Activated CD4-positive, alpha-beta memory T cell treated with anti-CD3 and anti-CD28 coated beads for 36 hours (primary cell): ENCODE measurements at regions not wholly inside any gene's neighbourhood (a gene's known extent, or its start where the extent isn't known, plus 50 kb on each side); places are given as distances from the start of the nearest gene placed in this dataset.
"Not testable (repeated sequence)": the region's sequence is repeated elsewhere in the genome, so short reads cannot be mapped to it uniquely, and the experiment has no call there.

Source experiments
- CTCF ChIA-PET: fragments of 350-600 bp; sonication (Branson Sonifier 250); formaldehyde crosslinking; loops from one replicate; lab custom pipeline; 2021; ENCODE audit warnings: antibody characterized with exemption, inconsistent platforms; lab: Charles Lee
- POLR2A ChIA-PET: fragments of 350-600 bp; sonication (Branson Sonifier 250); formaldehyde crosslinking; loops from one replicate; lab custom pipeline; 2021; ENCODE audit warnings: antibody characterized with exemption; lab: Charles Lee
- DNase-seq: peaks from one replicate; pipeline ENCODE4 v3.0.0-alpha.2; 2020
- H3K27ac Mint-ChIP-seq: one replicate; pipeline ENCODE4 v1.8.0; 2021; ENCODE audit warnings: mixed read lengths
- H3K27me3 Mint-ChIP-seq: one replicate; pipeline ENCODE4 v1.8.0; 2021; ENCODE audit warnings: mixed read lengths
- H3K36me3 Mint-ChIP-seq: one replicate; pipeline ENCODE4 v1.8.0; 2021; ENCODE audit warnings: mixed read lengths
- H3K4me1 Mint-ChIP-seq: one replicate; pipeline ENCODE4 v1.8.0; 2021; ENCODE audit warnings: low read depth, mixed read lengths
- H3K4me3 Mint-ChIP-seq: one replicate; pipeline ENCODE4 v1.8.0; 2021; ENCODE audit warnings: mild to moderate bottlenecking, mixed read lengths
- H3K9me3 Mint-ChIP-seq: one replicate; pipeline ENCODE4 v1.8.0; 2021; ENCODE audit warnings: mixed read lengths
- intact Hi-C: fragments of 100-400 bp; cut with micrococcal nuclease; formaldehyde crosslinking; loops from one replicate; pipeline ENCODE4 v1.15.1; 2023

DNA sequence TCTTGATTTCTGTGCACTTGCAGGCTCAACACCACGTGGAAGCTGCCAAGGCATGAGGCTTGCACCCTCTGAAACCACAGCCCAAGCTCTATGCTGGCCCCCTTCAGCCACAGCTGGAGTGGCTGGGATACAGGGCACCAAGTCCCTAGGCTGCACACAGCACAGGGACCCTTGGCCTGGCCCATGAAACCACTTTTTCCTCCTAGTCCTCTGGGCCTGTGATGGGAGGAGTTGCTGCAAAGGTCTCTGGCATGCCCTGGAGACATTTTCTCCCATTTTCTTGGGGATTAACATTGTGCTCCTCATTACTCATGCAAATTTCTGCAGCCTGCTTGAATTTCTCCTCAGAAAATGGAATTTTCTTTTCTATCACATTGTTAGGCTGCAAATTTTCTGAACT is 629.8 kb upstream of the NR2F2 start:
- H3K36me3 Mint-ChIP-seq = peaks cover 12% of the 10 kb centered on the region
- intact Hi-C loops, H3K27me3 Mint-ChIP-seq, POLR2A ChIA-PET, DNase-seq, H3K4me3 Mint-ChIP-seq, H3K4me1 Mint-ChIP-seq, CTCF ChIA-PET, H3K27ac Mint-ChIP-seq: not testable (repeated sequence)
- H3K9me3 Mint-ChIP-seq = peaks cover 42% of the 10 kb centered on the region

DNA sequence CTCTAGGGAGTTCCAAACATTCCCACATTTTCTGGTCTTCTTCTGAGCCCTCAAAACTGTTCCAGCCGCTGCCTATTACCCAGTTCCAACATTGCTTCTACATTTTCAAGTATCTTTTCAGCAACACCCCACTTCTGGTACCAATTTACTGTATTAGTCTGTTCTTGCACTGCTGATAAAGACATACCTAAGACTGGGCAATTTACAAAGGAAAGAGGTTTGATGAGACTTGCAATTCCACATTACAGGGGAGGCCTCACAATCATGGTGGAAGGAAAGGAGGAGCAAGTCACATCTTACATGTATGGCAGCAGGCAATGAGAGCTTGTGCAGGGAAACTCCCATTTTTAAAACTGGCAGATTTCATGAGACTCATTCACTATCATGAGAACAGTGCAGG is 629.1 kb upstream of the NR2F2 start:
- no peak overlapping the region for H3K27ac Mint-ChIP-seq
- intact Hi-C loops = no loop called here
- H3K4me1 Mint-ChIP-seq = no peaks in the 10 kb centered on the region
- H3K4me3 Mint-ChIP-seq = no peak overlapping the region
- H3K36me3 Mint-ChIP-seq = peaks cover 12% of the 10 kb centered on the region
- POLR2A ChIA-PET = no interaction called here
- CTCF ChIA-PET = no interaction called here
- DNase-seq = no peak
- H3K27me3 Mint-ChIP-seq = peaks cover 5% of the 10 kb centered on the region
- H3K9me3 Mint-ChIP-seq = peaks cover 43% of the 10 kb centered on the region

DNA sequence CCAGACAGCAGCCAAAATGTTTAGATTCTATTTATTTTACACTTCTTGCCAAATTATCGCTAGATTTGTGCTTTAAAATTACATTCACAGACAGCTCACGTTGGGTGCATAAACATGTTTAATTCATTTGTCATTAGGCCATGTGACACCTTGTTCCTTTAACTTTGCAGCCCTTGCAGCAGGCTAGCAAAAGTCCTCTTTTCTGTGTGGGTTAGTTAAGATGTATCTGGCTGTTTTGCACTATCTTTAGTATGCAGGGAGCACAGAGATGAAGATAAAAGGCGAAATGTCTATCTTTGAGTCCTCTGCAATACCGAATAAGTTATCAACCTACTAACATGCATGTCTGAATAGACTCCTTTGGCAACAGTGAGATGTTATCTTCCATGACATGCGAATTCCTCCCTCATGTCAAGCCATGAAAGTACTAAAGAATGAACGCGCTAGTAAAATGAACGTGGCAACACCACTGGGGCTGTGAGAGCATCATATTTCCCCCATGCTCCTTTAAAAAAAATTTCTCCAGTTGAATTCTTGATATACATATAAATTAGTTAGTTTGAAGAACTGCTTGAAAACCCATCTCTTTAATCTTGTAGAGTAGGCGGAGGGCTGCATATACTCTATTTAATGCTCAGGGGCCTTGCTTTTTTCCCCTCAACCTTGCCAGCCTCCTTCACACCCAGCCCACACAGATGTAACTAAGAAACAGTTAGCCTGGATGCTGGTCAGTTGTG is 620.4 kb upstream of the NR2F2 start:
- Mint-ChIP-seq H3K4me3 (no peak overlapping the region), H3K4me1 (no peaks in the 10 kb centered on the region), H3K27ac (no peak overlapping the region), H3K36me3 (no peaks in the 10 kb centered on the region), H3K27me3 (peaks cover 5% of the 10 kb centered on the region), H3K9me3 (peaks cover 4% of the 10 kb centered on the region)
- POLR2A ChIA-PET = no interaction called here
- DNase-seq = no peak
- intact Hi-C loops = no loop called here
- CTCF ChIA-PET = no interaction called here

DNA sequence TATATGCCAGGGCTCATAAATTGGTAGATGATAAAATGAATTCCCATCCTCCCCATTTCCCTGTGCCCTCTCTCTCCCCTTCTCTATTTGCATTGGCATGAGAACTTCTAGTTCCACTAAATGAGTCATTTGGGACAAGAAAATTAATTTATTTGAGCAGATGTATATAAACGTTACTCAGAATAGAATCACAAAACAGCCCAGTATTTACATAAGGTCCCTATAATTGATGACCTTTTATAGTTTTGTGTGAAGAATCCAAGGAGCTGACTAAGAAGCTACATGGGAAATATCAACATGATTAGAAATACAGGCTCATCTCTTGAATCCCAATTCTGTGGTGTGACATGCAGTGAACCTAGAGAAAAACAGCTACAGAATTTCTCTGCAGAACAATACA is 617.7 kb upstream of the NR2F2 start:
- ChIA-PET CTCF (no interaction called here), POLR2A (no interaction called here)
- H3K4me1 Mint-ChIP-seq = peaks cover 2% of the 10 kb centered on the region
- no peaks in the 10 kb centered on the region for H3K9me3 Mint-ChIP-seq
- no peaks in the 10 kb centered on the region for H3K27me3 Mint-ChIP-seq
- intact Hi-C loops = no loop called here
- H3K27ac Mint-ChIP-seq = no peak overlapping the region
- H3K4me3 Mint-ChIP-seq = no peak overlapping the region
- H3K36me3 Mint-ChIP-seq = no peaks in the 10 kb centered on the region
- no peak for DNase-seq

DNA sequence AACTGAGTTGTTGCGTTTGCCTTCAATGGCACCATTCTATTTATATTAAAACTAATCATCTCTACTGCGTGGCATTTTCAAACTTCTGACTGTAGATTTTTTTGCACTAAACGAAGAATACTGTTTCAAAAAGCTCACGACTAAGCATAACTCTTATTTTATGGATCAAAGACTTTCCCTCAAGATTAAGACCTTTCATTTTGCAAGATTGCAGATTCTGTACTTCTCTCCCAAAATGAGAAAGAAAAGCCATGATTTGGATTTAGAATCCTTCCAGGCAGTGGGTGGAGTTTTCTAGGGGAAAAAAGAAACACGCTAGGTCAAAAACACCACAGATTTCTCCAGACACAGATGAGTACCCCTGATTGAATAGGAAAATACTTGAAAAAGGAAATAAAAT is 617.2 kb upstream of the NR2F2 start:
- Mint-ChIP-seq H3K27me3 (no peaks in the 10 kb centered on the region), H3K36me3 (no peaks in the 10 kb centered on the region), H3K4me1 (peaks cover 2% of the 10 kb centered on the region), H3K27ac (no peak overlapping the region), H3K4me3 (no peak overlapping the region), H3K9me3 (no peaks in the 10 kb centered on the region)
- DNase-seq = no peak
- POLR2A ChIA-PET = no interaction called here
- CTCF ChIA-PET = no interaction called here
- intact Hi-C loops = no loop called here

DNA sequence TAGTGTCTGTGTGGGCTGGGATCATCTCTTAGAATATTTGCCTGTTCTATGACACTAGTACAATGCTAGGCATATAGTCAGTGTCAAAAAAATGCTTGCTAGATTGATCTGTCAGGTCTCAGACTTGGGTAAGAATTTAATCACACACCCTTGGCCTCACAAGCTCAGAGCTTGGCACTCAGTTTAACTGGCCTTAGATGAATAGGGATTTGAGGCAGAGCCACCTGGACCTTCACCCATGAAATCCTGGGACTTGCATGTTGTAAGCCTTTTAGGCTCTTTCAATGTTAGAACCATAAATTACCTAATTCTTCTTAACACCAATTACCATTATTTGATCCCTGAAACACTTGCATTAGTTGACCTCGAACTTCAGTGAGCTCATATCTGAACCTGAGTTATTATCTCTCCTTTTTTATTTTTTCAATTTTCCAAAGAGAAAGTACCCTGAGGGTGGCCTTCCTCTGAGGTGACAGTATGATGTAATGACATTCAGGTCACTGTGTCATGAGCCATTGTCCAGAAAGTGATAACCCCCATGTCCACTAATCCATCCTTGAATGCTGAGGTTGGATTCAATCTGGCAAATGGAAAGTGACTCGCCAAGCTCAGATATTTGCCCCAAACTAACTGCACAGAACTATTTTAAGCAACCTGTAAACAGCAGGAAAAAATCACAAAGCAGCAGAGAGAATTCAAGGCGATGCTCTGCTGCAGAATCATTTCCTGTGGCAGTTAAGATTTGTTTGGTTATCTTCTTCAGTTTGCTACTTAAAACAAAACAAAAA is 615.2 kb upstream of the NR2F2 start:
- no peak for DNase-seq
- ChIA-PET CTCF (no interaction called here), POLR2A (no interaction called here)
- Mint-ChIP-seq H3K36me3 (no peaks in the 10 kb centered on the region), H3K27me3 (no peaks in the 10 kb centered on the region), H3K9me3 (no peaks in the 10 kb centered on the region), H3K4me1 (peaks cover 2% of the 10 kb centered on the region), H3K4me3 (no peak overlapping the region), H3K27ac (no peak overlapping the region)
- intact Hi-C loops = no loop called here

DNA sequence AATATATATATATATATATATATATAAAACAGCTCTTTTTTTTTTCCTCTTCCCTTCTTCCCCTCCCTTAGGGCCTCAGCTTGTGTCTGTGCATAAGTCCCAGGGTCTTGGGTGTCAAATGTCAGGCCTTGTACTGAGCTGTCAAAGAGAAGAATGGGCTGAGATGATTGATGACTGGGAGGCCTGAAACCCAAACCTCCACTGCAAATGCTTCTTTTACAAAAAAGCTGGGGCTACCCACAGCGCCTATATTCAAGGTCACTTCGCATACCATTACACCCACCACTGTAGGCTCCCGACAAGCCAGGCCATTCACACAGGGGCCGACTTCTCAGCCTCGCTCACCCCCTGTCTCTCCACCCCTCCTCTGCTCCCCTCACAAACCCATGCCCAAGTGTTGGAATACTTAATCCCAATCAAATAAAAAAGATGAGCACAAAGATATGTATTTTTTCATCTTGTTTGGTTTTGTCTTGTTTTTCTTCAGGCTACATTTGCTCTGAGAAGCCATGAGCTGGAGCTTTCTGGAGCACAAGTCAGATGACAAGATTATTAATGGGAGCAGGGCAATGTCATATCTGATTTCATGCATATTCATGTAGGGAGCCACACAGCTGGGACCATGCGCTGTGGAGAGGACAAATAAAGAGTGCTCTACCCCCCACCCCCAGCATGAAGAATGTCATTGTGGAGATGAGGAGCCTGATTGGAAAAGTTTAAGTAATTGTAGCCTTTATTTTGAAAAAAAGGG is 614.4 kb upstream of the NR2F2 start:
- no peak overlapping the region for H3K4me3 Mint-ChIP-seq
- H3K36me3 Mint-ChIP-seq = no peaks in the 10 kb centered on the region
- DNase-seq = no peak
- no peaks in the 10 kb centered on the region for H3K27me3 Mint-ChIP-seq
- ChIA-PET POLR2A (no interaction called here), CTCF (no interaction called here)
- H3K27ac Mint-ChIP-seq = no peak overlapping the region
- intact Hi-C loops = no loop called here
- H3K4me1 Mint-ChIP-seq = peaks cover 2% of the 10 kb centered on the region
- no peaks in the 10 kb centered on the region for H3K9me3 Mint-ChIP-seq

DNA sequence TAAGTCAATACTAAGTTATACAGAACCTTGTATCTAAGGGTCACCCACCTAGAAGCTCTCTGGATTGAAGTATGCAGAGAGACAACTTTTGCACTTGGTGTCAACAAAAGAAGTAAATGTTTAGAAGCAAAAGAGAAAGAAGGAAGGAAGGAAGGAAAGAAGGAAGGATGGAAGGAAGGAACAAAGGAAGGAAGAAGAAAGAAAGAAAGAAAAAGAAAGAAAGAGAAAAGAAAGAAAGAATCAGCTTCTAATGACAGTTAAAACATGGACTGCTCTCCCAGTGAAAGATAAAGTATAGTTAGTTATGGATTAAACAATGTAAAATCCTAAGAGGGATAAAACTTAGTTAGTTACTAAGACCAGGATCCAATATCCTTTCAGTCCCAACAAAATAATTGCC is 613.8 kb upstream of the NR2F2 start:
- no peaks in the 10 kb centered on the region for H3K9me3 Mint-ChIP-seq
- no peak overlapping the region for H3K4me3 Mint-ChIP-seq
- no peaks in the 10 kb centered on the region for H3K27me3 Mint-ChIP-seq
- ChIA-PET CTCF (no interaction called here), POLR2A (no interaction called here)
- intact Hi-C loops = no loop called here
- H3K4me1 Mint-ChIP-seq = peaks cover 2% of the 10 kb centered on the region
- no peaks in the 10 kb centered on the region for H3K36me3 Mint-ChIP-seq
- H3K27ac Mint-ChIP-seq = no peak overlapping the region
- no peak for DNase-seq

DNA sequence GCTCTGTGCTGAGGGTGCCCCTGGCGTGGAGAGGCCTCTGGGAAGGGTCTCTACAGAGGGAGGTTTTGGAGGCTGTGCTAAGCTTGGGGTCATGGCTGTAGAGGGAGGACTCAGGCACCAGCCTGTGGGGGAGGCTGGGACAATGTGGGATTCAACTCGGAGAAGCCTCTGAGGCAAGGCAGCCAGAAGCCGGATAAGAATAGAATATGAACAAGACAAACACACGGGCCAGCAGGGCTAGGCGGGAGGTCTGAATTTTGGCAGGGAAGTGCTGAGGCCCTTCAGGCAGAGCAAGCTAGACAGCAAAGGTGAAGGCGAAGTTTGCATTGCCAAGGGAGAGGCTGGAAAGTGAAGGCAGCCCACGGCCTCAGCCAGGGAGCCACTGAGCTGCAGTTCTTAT is 612.1 kb upstream of the NR2F2 start:
- no peaks in the 10 kb centered on the region for H3K9me3 Mint-ChIP-seq
- no peaks in the 10 kb centered on the region for H3K27me3 Mint-ChIP-seq
- POLR2A ChIA-PET = no interaction called here
- peaks cover 2% of the 10 kb centered on the region for H3K4me1 Mint-ChIP-seq
- CTCF ChIA-PET = no interaction called here
- intact Hi-C loops = no loop called here
- H3K27ac Mint-ChIP-seq = no peak overlapping the region
- no peaks in the 10 kb centered on the region for H3K36me3 Mint-ChIP-seq
- DNase-seq = no peak
- H3K4me3 Mint-ChIP-seq = no peak overlapping the region

DNA sequence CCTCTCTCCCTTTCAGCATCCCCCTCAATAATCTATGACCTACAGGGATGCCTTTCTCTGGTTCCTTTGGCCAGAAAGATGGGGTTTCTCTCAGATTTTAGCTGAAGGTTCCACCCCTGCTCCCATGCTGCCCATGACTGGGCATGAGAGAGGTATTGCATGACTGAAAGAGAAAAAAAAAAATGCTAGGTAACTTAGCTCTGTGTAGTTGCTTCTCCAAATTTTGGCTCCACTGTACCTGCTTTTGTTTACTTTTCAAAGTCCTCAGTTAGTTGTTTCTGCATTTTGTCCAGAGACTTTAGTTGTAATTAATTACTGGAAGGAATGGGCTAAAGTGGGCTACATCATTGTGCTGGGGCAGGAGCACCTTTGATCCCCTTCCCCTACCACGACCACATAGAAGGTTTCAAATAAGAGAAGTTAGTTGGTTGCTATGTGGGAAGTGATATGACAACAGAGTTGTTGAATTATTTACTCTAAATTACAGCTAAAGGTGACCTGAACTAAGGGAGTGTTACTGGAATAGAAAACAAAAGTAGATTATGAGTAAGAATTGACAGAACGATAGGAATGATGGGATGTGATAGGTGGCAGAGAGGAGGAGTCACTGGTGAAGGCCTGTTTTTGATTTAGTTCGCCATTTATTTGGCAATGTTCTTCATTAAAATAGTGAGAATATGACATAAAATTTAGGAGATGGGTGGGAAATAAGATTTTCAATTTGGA is 605.4 kb upstream of the NR2F2 start:
- POLR2A ChIA-PET = no interaction called here
- intact Hi-C loops = no loop called here
- Mint-ChIP-seq H3K4me1 (no peaks in the 10 kb centered on the region), H3K9me3 (peaks cover 2% of the 10 kb centered on the region), H3K4me3 (no peak overlapping the region), H3K36me3 (no peaks in the 10 kb centered on the region), H3K27ac (no peak overlapping the region), H3K27me3 (no peaks in the 10 kb centered on the region)
- CTCF ChIA-PET = no interaction called here
- no peak for DNase-seq

DNA sequence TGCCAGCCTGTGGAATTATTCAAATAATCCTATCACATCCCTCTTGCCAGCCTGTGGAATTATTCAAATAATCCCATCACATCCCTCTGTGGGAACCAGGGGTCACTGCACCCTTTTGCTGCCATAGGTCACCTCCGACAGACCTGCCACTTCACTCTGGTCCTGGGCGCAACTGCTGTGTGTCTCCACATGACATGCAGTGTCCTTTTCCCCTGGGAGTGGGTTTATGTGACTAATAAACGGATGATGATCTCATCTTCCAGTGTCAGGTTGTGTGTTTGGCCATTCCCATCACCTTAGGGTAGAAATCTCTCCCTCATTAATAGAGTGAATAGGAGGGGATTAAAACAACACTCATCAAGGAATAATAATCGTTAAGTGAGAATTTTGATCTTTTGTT is 603.6 kb upstream of the NR2F2 start:
- H3K27me3 Mint-ChIP-seq = no peaks in the 10 kb centered on the region
- DNase-seq = no peak
- CTCF ChIA-PET = no interaction called here
- H3K4me1 Mint-ChIP-seq = no peaks in the 10 kb centered on the region
- POLR2A ChIA-PET = no interaction called here
- H3K36me3 Mint-ChIP-seq = no peaks in the 10 kb centered on the region
- intact Hi-C loops = no loop called here
- no peak overlapping the region for H3K4me3 Mint-ChIP-seq
- H3K27ac Mint-ChIP-seq = no peak overlapping the region
- H3K9me3 Mint-ChIP-seq = peaks cover 2% of the 10 kb centered on the region

DNA sequence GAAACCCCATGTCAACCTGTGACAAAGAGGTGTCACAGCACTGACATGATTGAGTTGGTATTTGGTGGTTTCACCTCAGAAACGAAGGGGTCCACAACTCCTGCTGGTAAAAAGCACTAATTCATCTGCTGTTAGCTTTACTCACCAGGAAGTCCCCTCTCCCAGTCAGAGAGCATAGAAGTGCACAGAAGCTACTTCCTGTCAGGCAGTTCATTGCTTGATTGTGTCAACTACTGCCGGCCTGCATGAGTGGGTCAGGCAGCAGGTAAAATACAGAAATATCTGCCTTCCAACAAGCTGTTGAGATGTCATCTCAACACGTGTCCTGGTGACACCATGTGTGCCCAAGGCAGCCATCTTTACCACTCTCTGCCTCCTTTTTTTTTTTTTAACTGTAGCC is 596.6 kb upstream of the NR2F2 start:
- POLR2A ChIA-PET = no interaction called here
- Mint-ChIP-seq H3K36me3 (no peaks in the 10 kb centered on the region), H3K27ac (no peak overlapping the region), H3K27me3 (no peaks in the 10 kb centered on the region), H3K4me3 (no peak overlapping the region), H3K9me3 (peaks cover 11% of the 10 kb centered on the region), H3K4me1 (peaks cover 19% of the 10 kb centered on the region)
- intact Hi-C loops = no loop called here
- no peak for DNase-seq
- CTCF ChIA-PET = no interaction called here
